HG02759 (cell line): ENCODE measurements at regions not wholly inside any gene's neighbourhood (a gene's known extent, or its start where the extent isn't known, plus 50 kb on each side); places are given as distances from the start of the nearest gene placed in this dataset.

Source experiments
- ATAC-seq: cut with Tn5 transposase; IDR thresholded peaks from one replicate; pipeline ENCODE4 v1.9.1; 2021; ENCODE audit warnings: mild to moderate bottlenecking, moderate library complexity; ENCODE audit not compliant: unreplicated experiment

- no peak for ATAC-seq
These were observed 504.9 kb downstream of the NR2F1-AS1 start for GRCh38 chr5:93076096-93076495.

- ATAC-seq, result no peak
These were observed 507.5 kb downstream of the NR2F1-AS1 start for GRCh38 chr5:93073547-93073946.

- ATAC-seq, result no peak
These were observed 508.1 kb downstream of the NR2F1-AS1 start for GRCh38 chr5:93072831-93073459.

GRCh38 chr5:93071710-93072109 is 509.3 kb downstream of the NR2F1-AS1 start:
- ATAC-seq, result no peak

- no peak for ATAC-seq
These were observed 510.1 kb downstream of the NR2F1-AS1 start for GRCh38 chr5:93070938-93071337.

- no peak for ATAC-seq
These were observed 511.7 kb downstream of the NR2F1-AS1 start for GRCh38 chr5:93069276-93069675.

GRCh38 chr5:93062548-93062947 is 518.5 kb downstream of the NR2F1-AS1 start:
- no peak for ATAC-seq

GRCh38 chr5:93058309-93058708 is 522.7 kb downstream of the NR2F1-AS1 start:
- ATAC-seq, result no peak

- ATAC-seq, result no peak
These were observed 523.7 kb downstream of the NR2F1-AS1 start for GRCh38 chr5:93057311-93057710.

- no peak for ATAC-seq
These were observed 525.0 kb downstream of the NR2F1-AS1 start for GRCh38 chr5:93055971-93056370.

GRCh38 chr5:93055561-93055960 is 525.5 kb downstream of the NR2F1-AS1 start:
- ATAC-seq, result no peak

GRCh38 chr5:93054424-93055163 is 526.4 kb downstream of the NR2F1-AS1 start:
- no peak for ATAC-seq

GRCh38 chr5:93053825-93054224 is 527.2 kb downstream of the NR2F1-AS1 start:
- ATAC-seq, result no peak

- ATAC-seq, result no peak
These were observed 532.2 kb downstream of the NR2F1-AS1 start for GRCh38 chr5:93048858-93049257.

GRCh38 chr5:93044859-93045666 is 536.0 kb downstream of the NR2F1-AS1 start:
- no peak for ATAC-seq

- ATAC-seq, result no peak
These were observed 541.1 kb downstream of the NR2F1-AS1 start for GRCh38 chr5:93039888-93040287.

GRCh38 chr5:93034621-93035590 is 546.1 kb downstream of the NR2F1-AS1 start:
- ATAC-seq, result no peak

- no peak for ATAC-seq
These were observed 558.1 kb downstream of the NR2F1-AS1 start for GRCh38 chr5:93022796-93023447.

GRCh38 chr5:93022211-93022610 is 558.8 kb downstream of the NR2F1-AS1 start:
- no peak for ATAC-seq

- ATAC-seq, result no peak
These were observed 561.1 kb downstream of the NR2F1-AS1 start for GRCh38 chr5:93019896-93020295.
